ENCODE measurements at regions not wholly inside any gene's neighbourhood (a gene's known extent, or its start where the extent isn't known, plus 50 kb on each side); places are given as distances from the start of the nearest gene placed in this dataset.

DNA sequence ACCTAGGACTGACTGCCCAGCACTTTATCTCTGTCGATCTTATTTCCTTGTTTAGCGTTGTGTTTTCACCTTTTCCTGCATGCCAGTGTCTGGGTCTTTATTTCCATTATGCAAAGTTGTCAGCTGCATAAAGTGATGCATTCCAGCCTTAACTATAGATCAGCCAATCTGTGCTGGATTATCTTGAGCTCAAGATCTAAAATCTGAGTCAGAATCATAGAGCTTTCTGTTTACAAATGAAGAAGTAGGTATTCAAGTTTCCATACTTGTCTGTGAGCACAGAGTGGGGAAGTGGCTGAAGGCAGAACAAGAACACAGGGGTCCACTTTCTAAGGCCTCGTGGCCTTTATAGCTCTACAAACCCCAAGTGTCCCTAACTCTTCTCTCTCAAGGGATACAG is 82.4 kb upstream of the PLCL2 start:
- H3K4me3 ChIP-seq (ENCODE audit: low read depth, low read length), result no peak overlapping the region
- DNase-seq (ENCODE audit: low read depth), result no peak
- TF ChIP-seq CTCF (conservative IDR thresholded peaks at IDR 0.05; ENCODE audit: low read depth, low read length), result no peak

DNA sequence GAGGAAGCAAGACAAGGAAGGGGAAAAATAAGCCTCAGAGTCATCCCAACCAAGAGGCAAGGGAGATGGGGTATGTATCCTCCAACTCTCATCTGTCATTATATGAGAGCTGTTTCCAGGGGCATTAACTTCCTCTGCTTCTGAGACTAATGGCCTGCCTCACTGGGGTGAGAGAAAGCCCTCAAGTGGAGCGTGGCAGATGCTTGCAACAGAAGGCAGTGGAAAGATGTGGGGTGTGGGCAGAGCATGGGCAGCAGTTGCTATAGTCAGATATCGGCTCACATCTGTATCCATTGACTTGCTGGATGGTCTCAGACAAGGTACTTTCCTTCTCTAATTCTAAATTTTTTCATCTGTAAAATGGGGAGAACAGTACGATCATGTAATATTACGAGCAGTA is 81.7 kb upstream of the PLCL2 start:
- no peak for TF ChIP-seq CTCF (conservative IDR thresholded peaks at IDR 0.05; ENCODE audit: low read depth, low read length)
- no peak for DNase-seq (ENCODE audit: low read depth)
- no peak overlapping the region for H3K4me3 ChIP-seq (ENCODE audit: low read depth, low read length)

DNA sequence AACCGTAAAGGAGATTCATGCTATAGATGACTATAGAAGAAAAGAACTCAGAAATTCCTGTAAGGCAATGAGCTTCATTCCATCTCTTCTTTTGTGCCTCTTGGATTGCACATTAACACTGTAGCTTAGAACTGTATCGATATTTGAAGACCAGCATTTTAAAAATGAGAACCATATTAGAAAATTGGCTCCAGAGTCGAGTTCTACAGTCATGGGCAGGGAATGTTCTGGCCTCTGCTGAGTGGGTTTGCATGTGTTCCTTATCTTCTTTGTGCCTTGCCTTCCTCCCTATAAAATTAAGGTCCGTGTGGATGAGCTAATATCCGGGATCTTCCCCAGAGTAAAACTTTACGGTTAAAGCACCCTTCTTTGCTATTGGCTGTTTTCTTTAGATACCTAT is 77.4 kb upstream of the PLCL2 start:
- DNase-seq (ENCODE audit: low read depth), result no peak
- H3K4me3 ChIP-seq (ENCODE audit: low read depth, low read length), result no peak overlapping the region
- no peak for TF ChIP-seq CTCF (conservative IDR thresholded peaks at IDR 0.05; ENCODE audit: low read depth, low read length)

- TF ChIP-seq CTCF (conservative IDR thresholded peaks at IDR 0.05; ENCODE audit: low read depth, low read length), result peak; percentile 13
- no peak for DNase-seq (ENCODE audit: low read depth)
- H3K4me3 ChIP-seq (ENCODE audit: low read depth, low read length), result no peak overlapping the region
Measured at GRCh38 chr3:16808393-16809107, 76.2 kb upstream of the PLCL2 start.

- H3K4me3 ChIP-seq (ENCODE audit: low read depth, low read length), result no peak overlapping the region
- TF ChIP-seq CTCF (conservative IDR thresholded peaks at IDR 0.05; ENCODE audit: low read depth, low read length), result no peak
- DNase-seq (ENCODE audit: low read depth), result no peak
Measured at GRCh38 chr3:16809482-16809881, 75.3 kb upstream of the PLCL2 start.

DNA sequence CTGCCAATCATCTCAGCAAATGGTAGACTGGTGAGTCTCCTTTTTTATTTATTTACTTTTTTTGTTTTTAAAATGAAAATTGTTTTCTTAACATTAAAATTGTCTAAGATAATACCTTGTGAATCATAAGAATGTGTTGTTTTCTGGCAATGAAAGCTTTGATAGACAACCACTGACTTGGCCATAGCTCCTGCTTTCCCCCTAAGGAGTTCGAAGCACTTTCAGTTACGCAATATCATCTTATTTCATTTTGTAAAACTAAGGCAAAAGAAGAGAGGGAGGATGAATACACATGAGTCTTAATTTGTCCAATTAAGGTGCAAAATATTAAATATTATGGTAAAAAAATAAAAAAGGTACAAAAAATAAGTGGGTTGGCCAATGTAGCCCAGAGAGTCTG is 74.8 kb upstream of the PLCL2 start:
- no peak for TF ChIP-seq CTCF (conservative IDR thresholded peaks at IDR 0.05; ENCODE audit: low read depth, low read length)
- DNase-seq (ENCODE audit: low read depth), result no peak
- no peak overlapping the region for H3K4me3 ChIP-seq (ENCODE audit: low read depth, low read length)
